Keratinocyte (primary cell): ENCODE measurements at regions not wholly inside any gene's neighbourhood (a gene's known extent, or its start where the extent isn't known, plus 50 kb on each side); places are given as distances from the start of the nearest gene placed in this dataset.

Experiments
- DNase-seq: peaks from one replicate; pipeline ENCODE4 v3.0.0-alpha.2; 2011; ENCODE audit warnings: low read depth, missing footprints, low spot score
- FAIRE-seq: peaks from 2 replicates; lab custom pipeline; 2011; peaks lifted over from hg19 to GRCh38; lab: Jason Lieb, UNC
- H2AFZ ChIP-seq: 2 replicates; pipeline ENCODE4 v1.6.0; 2012; ENCODE audit warnings: low read length, control low read depth, inconsistent platforms; ENCODE audit not compliant: control insufficient read depth
- H3K27ac ChIP-seq: 2 replicates; pipeline ENCODE4 v1.5.1; 2011; ENCODE audit warnings: low read length; ENCODE audit not compliant: control insufficient read depth, insufficient read depth
- H3K27me3 ChIP-seq: 3 replicates; pipeline ENCODE4 v1.6.0; 2011; ENCODE audit warnings: low read length; ENCODE audit not compliant: control insufficient read depth, insufficient read depth; ENCODE audit errors: extremely low read depth
- H3K36me3 ChIP-seq, 2 experiments: 2 replicates in 1 of 2; 3 replicates in 1 of 2; pipeline ENCODE4 v1.5.1; 2011; ENCODE audit warnings: low read length in 2 of 2, mild to moderate bottlenecking in 1 of 2; ENCODE audit not compliant: control insufficient read depth in 2 of 2, insufficient read depth in 2 of 2; ENCODE audit errors: extremely low read depth in 1 of 2
- H3K4me1 ChIP-seq: 3 replicates; pipeline ENCODE4 v1.5.1; 2011; ENCODE audit warnings: low read length; ENCODE audit not compliant: control insufficient read depth, insufficient read depth; ENCODE audit errors: extremely low read depth
- H3K4me2 ChIP-seq: 3 replicates; pipeline ENCODE4 v1.6.0; 2011; ENCODE audit warnings: low read depth, low read length; ENCODE audit not compliant: control insufficient read depth, insufficient read depth; ENCODE audit errors: extremely low read depth
- H3K4me3 ChIP-seq, 3 experiments: fragments of 200-600 bp in 1 of 3; sonication (generic) in 1 of 3; 2 replicates in 2 of 3; 3 replicates in 1 of 3; pipeline ENCODE4 v1.5.1; 2011 to 2016; ENCODE audit warnings: low read length in 3 of 3, mild to moderate bottlenecking in 3 of 3, control low read depth in 2 of 3, inconsistent platforms in 1 of 3, low read depth in 1 of 3, mixed read lengths in 1 of 3, mixed run types in 1 of 3, moderate library complexity in 1 of 3; ENCODE audit not compliant: control insufficient read depth in 2 of 3, insufficient read depth in 2 of 3; ENCODE audit errors: extremely low read depth in 1 of 3
- H3K79me2 ChIP-seq: 2 replicates; pipeline ENCODE4 v1.6.0; 2012; ENCODE audit warnings: low read length; ENCODE audit not compliant: control insufficient read depth, insufficient read depth
- H3K9ac ChIP-seq: 3 replicates; pipeline ENCODE4 v1.6.0; 2011; ENCODE audit warnings: low read length; ENCODE audit not compliant: control insufficient read depth, insufficient read depth; ENCODE audit errors: extremely low read depth
- H3K9me1 ChIP-seq: 3 replicates; pipeline ENCODE4 v1.6.0; 2011; ENCODE audit warnings: low read length; ENCODE audit not compliant: control insufficient read depth, insufficient read depth; ENCODE audit errors: extremely low read depth
- H3K9me3 ChIP-seq: 2 replicates; pipeline ENCODE4 v1.5.1; 2012; ENCODE audit warnings: low read depth, low read length; ENCODE audit not compliant: control insufficient read depth
- H4K20me1 ChIP-seq: 3 replicates; pipeline ENCODE4 v1.6.0; 2011; ENCODE audit warnings: low read length; ENCODE audit not compliant: control insufficient read depth, insufficient read depth; ENCODE audit errors: extremely low read depth
- EZH2 ChIP-seq: IDR thresholded peaks from one replicate; pipeline ENCODE4 v1.6.1; 2012; ENCODE audit warnings: inconsistent platforms, mild to moderate bottlenecking, low read length, moderate library complexity
- dilution Hi-C: fragments of 300-500 bp; cut with MboI; formaldehyde crosslinking; loops from one replicate; pipeline ENCODE4 v1.7.0; 2020; ENCODE audit warnings: low sequenced_read_pairs; ENCODE audit not compliant: extremely low pct_ligation_motif_present
- TF ChIP-seq, protein P1 (sequence below), 3 experiments: IDR thresholded peaks in 1 of 3; conservative IDR thresholded peaks in 1 of 3; optimal IDR thresholded peaks in 1 of 3; 2 replicates in 2 of 3; 3 replicates in 1 of 3; pipeline versions ENCODE3 to v1.5.1; 2011; ENCODE audit warnings: low read length in 3 of 3, mild to moderate bottlenecking in 3 of 3, moderate library complexity in 2 of 3, control low read depth in 1 of 3, inconsistent platforms in 1 of 3; ENCODE audit not compliant: insufficient read depth in 2 of 3; ENCODE audit errors: extremely low read depth in 1 of 3

DNA sequence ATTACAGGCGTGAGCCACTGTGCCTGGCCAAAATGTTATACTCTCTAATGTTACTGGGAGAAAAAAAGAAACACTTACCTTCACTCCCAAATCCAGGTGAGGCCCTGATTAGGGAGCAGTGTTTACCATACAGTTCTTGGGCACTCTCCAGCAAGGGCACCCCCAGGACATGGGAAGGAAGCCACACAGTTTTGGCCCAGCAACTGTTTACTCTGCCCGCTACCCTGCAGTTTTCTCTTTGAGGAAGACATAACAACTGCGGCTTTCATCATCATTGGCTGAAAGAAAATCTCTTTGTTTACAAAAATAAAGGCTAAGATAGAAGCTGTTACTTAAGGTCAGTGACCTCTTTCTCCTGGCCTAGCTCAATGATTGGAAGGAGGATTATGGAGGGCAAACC, 145.5 kb upstream of the DUSP21 start:
- Histone ChIP-seq H3K9me1 (no peaks in the 10 kb centered on the region), H4K20me1 (no peaks in the 10 kb centered on the region), H3K27ac (no peak overlapping the region), H3K4me3 (no peak overlapping the region), H3K79me2 (no peaks in the 10 kb centered on the region), H3K9me3 (no peaks in the 10 kb centered on the region), H3K9ac (no peak overlapping the region), H3K27me3 (no peaks in the 10 kb centered on the region), H2AFZ (no peak overlapping the region), H3K4me1 (no peaks in the 10 kb centered on the region), H3K4me2 (no peak overlapping the region), H3K36me3 (no peaks in the 10 kb centered on the region)
- dilution Hi-C loops: no loop called here
- FAIRE-seq: no peak
- no peak for TF ChIP-seq EZH2
- TF ChIP-seq, protein P1, sequence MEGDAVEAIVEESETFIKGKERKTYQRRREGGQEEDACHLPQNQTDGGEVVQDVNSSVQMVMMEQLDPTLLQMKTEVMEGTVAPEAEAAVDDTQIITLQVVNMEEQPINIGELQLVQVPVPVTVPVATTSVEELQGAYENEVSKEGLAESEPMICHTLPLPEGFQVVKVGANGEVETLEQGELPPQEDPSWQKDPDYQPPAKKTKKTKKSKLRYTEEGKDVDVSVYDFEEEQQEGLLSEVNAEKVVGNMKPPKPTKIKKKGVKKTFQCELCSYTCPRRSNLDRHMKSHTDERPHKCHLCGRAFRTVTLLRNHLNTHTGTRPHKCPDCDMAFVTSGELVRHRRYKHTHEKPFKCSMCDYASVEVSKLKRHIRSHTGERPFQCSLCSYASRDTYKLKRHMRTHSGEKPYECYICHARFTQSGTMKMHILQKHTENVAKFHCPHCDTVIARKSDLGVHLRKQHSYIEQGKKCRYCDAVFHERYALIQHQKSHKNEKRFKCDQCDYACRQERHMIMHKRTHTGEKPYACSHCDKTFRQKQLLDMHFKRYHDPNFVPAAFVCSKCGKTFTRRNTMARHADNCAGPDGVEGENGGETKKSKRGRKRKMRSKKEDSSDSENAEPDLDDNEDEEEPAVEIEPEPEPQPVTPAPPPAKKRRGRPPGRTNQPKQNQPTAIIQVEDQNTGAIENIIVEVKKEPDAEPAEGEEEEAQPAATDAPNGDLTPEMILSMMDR (optimal IDR thresholded peaks at IDR 0.05 in 1 of 3, IDR thresholded peaks at IDR 0.05 in 1 of 3, conservative IDR thresholded peaks at IDR 0.05 in 1 of 3; ENCODE audit: extremely low read depth in 1 of 3, insufficient read depth in 2 of 3, low read length in 3 of 3): no peak
- DNase-seq: no peak

DNA sequence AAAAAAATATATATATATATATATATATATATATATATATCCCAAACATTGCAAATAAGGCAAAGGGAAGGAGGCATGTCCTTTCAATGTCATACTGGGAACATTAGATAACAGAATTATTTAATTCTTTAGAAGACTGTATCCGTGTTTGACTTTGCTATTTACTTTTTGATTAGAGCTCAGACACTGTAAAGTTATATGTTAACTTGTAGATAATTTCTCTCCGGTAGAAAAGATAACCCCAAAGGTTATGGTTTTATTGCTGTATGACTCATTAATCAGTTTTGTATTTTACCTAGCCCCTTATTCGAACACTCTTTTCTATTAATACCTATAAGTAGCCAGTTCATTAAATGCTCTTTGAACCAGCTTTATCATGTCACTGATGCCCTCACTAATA, 150.6 kb upstream of the DUSP21 start:
- H3K4me3 ChIP-seq: no peak overlapping the region
- H3K27me3 ChIP-seq: no peaks in the 10 kb centered on the region
- no peaks in the 10 kb centered on the region for H3K9me3 ChIP-seq
- no peaks in the 10 kb centered on the region for H3K79me2 ChIP-seq
- no peak overlapping the region for H3K9ac ChIP-seq
- H3K27ac ChIP-seq: no peak overlapping the region
- H3K4me1 ChIP-seq: no peaks in the 10 kb centered on the region
- no peak overlapping the region for H3K4me2 ChIP-seq
- no peaks in the 10 kb centered on the region for H3K9me1 ChIP-seq
- FAIRE-seq (no peak), DNase-seq (no peak)
- no peaks in the 10 kb centered on the region for H4K20me1 ChIP-seq
- H3K36me3 ChIP-seq: no peaks in the 10 kb centered on the region
- dilution Hi-C loops: no loop called here
- no peak overlapping the region for H2AFZ ChIP-seq
- TF ChIP-seq, protein P1 (optimal IDR thresholded peaks at IDR 0.05 in 1 of 3, IDR thresholded peaks at IDR 0.05 in 1 of 3, conservative IDR thresholded peaks at IDR 0.05 in 1 of 3; ENCODE audit: extremely low read depth in 1 of 3, insufficient read depth in 2 of 3, low read length in 3 of 3): no peak
- TF ChIP-seq EZH2: no peak
